OCI-M1 (cell line): ENCODE measurements at regions not wholly inside any gene's neighbourhood (a gene's known extent, or its start where the extent isn't known, plus 50 kb on each side); places are given as distances from the start of the nearest gene placed in this dataset.
"Not testable (repeated sequence)": the region's sequence is repeated elsewhere in the genome, so short reads cannot be mapped to it uniquely, and the experiment has no call there.

Source experiments
- DNase-seq: peaks from one replicate; lab custom pipeline; 2025; lab: John Stamatoyannopoulos, UW

GRCh38 chr11:115660030-115660805 is 156.0 kb upstream of the CADM1 start:
- DNase-seq = no peak

GRCh38 chr11:115659061-115659963 is 155.1 kb upstream of the CADM1 start:
- no peak for DNase-seq

GRCh38 chr11:115657586-115657985 is 153.4 kb upstream of the CADM1 start:
- DNase-seq = no peak

GRCh38 chr11:115656669-115657068 is 152.5 kb upstream of the CADM1 start:
- no peak for DNase-seq

- no peak for DNase-seq
These were observed 151.8 kb upstream of the CADM1 start for GRCh38 chr11:115656041-115656440.

- DNase-seq = no peak
These were observed 150.6 kb upstream of the CADM1 start for GRCh38 chr11:115654792-115655191.

GRCh38 chr11:115653926-115654325 is 149.7 kb upstream of the CADM1 start:
- no peak for DNase-seq

GRCh38 chr11:115653076-115653475 is 148.9 kb upstream of the CADM1 start:
- DNase-seq = no peak

- no peak for DNase-seq
These were observed 148.3 kb upstream of the CADM1 start for GRCh38 chr11:115652496-115652895.

GRCh38 chr11:115652094-115652493 is 147.9 kb upstream of the CADM1 start:
- DNase-seq = no peak

- DNase-seq = no peak
These were observed 145.2 kb upstream of the CADM1 start for GRCh38 chr11:115649461-115649860.

- no peak for DNase-seq
These were observed 141.6 kb upstream of the CADM1 start for GRCh38 chr11:115645631-115646317.

GRCh38 chr11:115644856-115645255 is 140.6 kb upstream of the CADM1 start:
- DNase-seq = no peak

- no peak for DNase-seq
These were observed 139.5 kb upstream of the CADM1 start for GRCh38 chr11:115643549-115644270.

- DNase-seq = no peak
These were observed 138.4 kb upstream of the CADM1 start for GRCh38 chr11:115642660-115643059.

GRCh38 chr11:115637599-115638241 is 133.5 kb upstream of the CADM1 start:
- DNase-seq = peak; percentile 12

GRCh38 chr11:115636753-115637527 is 132.7 kb upstream of the CADM1 start:
- DNase-seq = no peak

- DNase-seq = not testable (repeated sequence)
These were observed 129.8 kb upstream of the CADM1 start for GRCh38 chr11:115633977-115634376.

GRCh38 chr11:115632061-115632460 is 127.8 kb upstream of the CADM1 start:
- DNase-seq = no peak

- no peak for DNase-seq
These were observed 127.4 kb upstream of the CADM1 start for GRCh38 chr11:115631609-115632008.

- DNase-seq = no peak
These were observed 126.0 kb upstream of the CADM1 start for GRCh38 chr11:115630214-115630613.
